H1 (cell line): ENCODE measurements at regions not wholly inside any gene's neighbourhood (a gene's known extent, or its start where the extent isn't known, plus 50 kb on each side); places are given as distances from the start of the nearest gene placed in this dataset.

ENCODE experiments used
- CTCF ChIA-PET: fragments of 300-600 bp; sonication (Branson Sonifier 250); formaldehyde crosslinking; loops from one replicate; lab custom pipeline; 2021; ENCODE audit not compliant: partially characterized antibody; lab: Charles Lee
- POLR2A ChIA-PET: fragments of 300-600 bp; sonication (Branson Sonifier 250); formaldehyde crosslinking; loops from one replicate; lab custom pipeline; 2021; ENCODE audit warnings: inconsistent platforms; ENCODE audit not compliant: partially characterized antibody; lab: Charles Lee
- DNase-seq, 2 experiments: peaks; one replicate each; pipeline versions ENCODE4 v3.0.0 to v3.0.0-alpha.2; 2010 to 2022; ENCODE audit warnings: low spot score in 2 of 2, low read depth in 1 of 2, mixed read lengths in 1 of 2
- FAIRE-seq: peaks from 2 replicates; lab custom pipeline; 2011; peaks lifted over from hg19 to GRCh38; lab: Jason Lieb, UNC
- H2AFZ ChIP-seq: 2 replicates; pipeline ENCODE4 v1.8.1; 2012; ENCODE audit warnings: low read length, inconsistent platforms
- H2AK5ac ChIP-seq: 2 replicates; pipeline ENCODE4 v1.6.1; 2013; ENCODE audit warnings: low read depth, low read length
- H2BK120ac ChIP-seq: replicated peaks from 2 replicates; pipeline ENCODE3; 2013; ENCODE audit warnings: low read depth, low read length, inconsistent platforms
- H2BK12ac ChIP-seq: 2 replicates; pipeline ENCODE4 v1.6.1; 2013; ENCODE audit warnings: low read depth, low read length
- H2BK15ac ChIP-seq: 2 replicates; pipeline ENCODE4 v1.6.1; 2013; ENCODE audit warnings: low read length
- H2BK20ac ChIP-seq: 2 replicates; pipeline ENCODE4 v1.6.1; 2013; ENCODE audit warnings: low read length
- H2BK5ac ChIP-seq: 2 replicates; pipeline ENCODE4 v1.6.1; 2013; ENCODE audit warnings: low read depth, low read length
- H3K14ac ChIP-seq: 2 replicates; pipeline ENCODE4 v1.6.1; 2013; ENCODE audit warnings: inconsistent platforms; ENCODE audit not compliant: insufficient read length
- H3K18ac ChIP-seq: 2 replicates; pipeline ENCODE4 v1.6.1; 2013; ENCODE audit warnings: low read length; ENCODE audit errors: extremely low read depth
- H3K23ac ChIP-seq: 2 replicates; pipeline ENCODE4 v1.6.1; 2013; ENCODE audit warnings: inconsistent platforms; ENCODE audit not compliant: insufficient read length
- H3K23me2 ChIP-seq: 2 replicates; pipeline ENCODE4 v1.6.1; 2013; ENCODE audit warnings: low read depth, low read length
- H3K27ac ChIP-seq: 2 replicates; pipeline ENCODE4 v1.6.1; 2011; ENCODE audit warnings: low read depth, low read length, inconsistent platforms
- H3K27me3 ChIP-seq, 4 experiments: replicated peaks in 1 of 4; 1 replicate in 1 of 4; 2 replicates in 3 of 4; pipeline versions ENCODE4 v1.6.1 to v1.8.1; 2011 to 2013; ENCODE audit warnings: low read length in 3 of 4, mild to moderate bottlenecking in 3 of 4, inconsistent platforms in 2 of 4, mixed read lengths in 2 of 4, moderate library complexity in 1 of 4; ENCODE audit not compliant: control insufficient read depth in 3 of 4, insufficient read depth in 3 of 4; ENCODE audit errors: extremely low read depth in 1 of 4
- H3K36me3 ChIP-seq, 4 experiments: 2 replicates each; pipeline versions ENCODE4 v1.6.1 to v1.8.1; 2011 to 2013; ENCODE audit warnings: mild to moderate bottlenecking in 4 of 4, low read length in 3 of 4, moderate library complexity in 2 of 4, control low read depth in 1 of 4, inconsistent platforms in 1 of 4; ENCODE audit not compliant: insufficient read depth in 4 of 4, control insufficient read depth in 2 of 4
- H3K4ac ChIP-seq: replicated peaks from 2 replicates; pipeline ENCODE3; 2013; ENCODE audit warnings: low read length, low read depth, mixed read lengths, inconsistent platforms; ENCODE audit not compliant: insufficient read length
- H3K4me1 ChIP-seq, 4 experiments: replicated peaks in 1 of 4; 1 replicate in 1 of 4; 2 replicates in 3 of 4; pipeline versions ENCODE4 v1.6.1 to v1.8.1; 2011 to 2013; ENCODE audit warnings: low read length in 3 of 4, inconsistent platforms in 2 of 4, mixed read lengths in 1 of 4; ENCODE audit not compliant: insufficient read depth in 4 of 4, control insufficient read depth in 3 of 4
- H3K4me2 ChIP-seq, 2 experiments: 2 replicates each; pipeline versions ENCODE4 v1.6.1 to v1.8.1; 2011 to 2013; ENCODE audit warnings: low read depth in 2 of 2, low read length in 2 of 2, control low read depth in 1 of 2, inconsistent platforms in 1 of 2, mild to moderate bottlenecking in 1 of 2; ENCODE audit not compliant: insufficient read depth in 1 of 2
- H3K4me3 ChIP-seq, 4 experiments: fragments of 200-600, 300-600 bp in 1 of 4; sonication (generic), shearing (Covaris generic), sonication (Bioruptor Twin) in 1 of 4; 2 replicates each; pipeline versions ENCODE4 v1.5.1 to v1.8.1; 2011 to 2016; ENCODE audit warnings: low read length in 4 of 4, low read depth in 3 of 4, control low read depth in 2 of 4, inconsistent platforms in 2 of 4, mild to moderate bottlenecking in 2 of 4, mixed read lengths in 1 of 4, moderate library complexity in 1 of 4; ENCODE audit not compliant: insufficient read depth in 2 of 4; ENCODE audit errors: extremely low read depth in 1 of 4
- H3K56ac ChIP-seq: replicated peaks from 2 replicates; pipeline ENCODE3; 2013; ENCODE audit warnings: low read depth, mild to moderate bottlenecking, mixed read lengths, low read length, inconsistent platforms; ENCODE audit not compliant: insufficient read length
- H3K79me1 ChIP-seq: 2 replicates; pipeline ENCODE4 v1.6.1; 2013; ENCODE audit warnings: low read depth, low read length, control low read depth
- H3K79me2 ChIP-seq, 2 experiments: 2 replicates each; pipeline versions ENCODE4 v1.6.1 to v1.8.1; 2012 to 2013; ENCODE audit warnings: low read length in 2 of 2, mild to moderate bottlenecking in 2 of 2, inconsistent platforms in 1 of 2; ENCODE audit not compliant: insufficient read depth in 2 of 2, control insufficient read depth in 1 of 2
- H3K9ac ChIP-seq, 4 experiments: replicated peaks in 1 of 4; 1 replicate in 1 of 4; 2 replicates in 3 of 4; pipeline versions ENCODE4 v1.6.1 to v1.8.1; 2011 to 2013; ENCODE audit warnings: low read depth in 3 of 4, low read length in 3 of 4, control low read depth in 2 of 4, mild to moderate bottlenecking in 2 of 4, moderate library complexity in 2 of 4, inconsistent platforms in 1 of 4; ENCODE audit errors: extremely low read depth in 1 of 4
- H3K9me3 ChIP-seq, 2 experiments: 2 replicates each; pipeline versions ENCODE4 v1.6.1 to v1.8.1; 2012 to 2013; ENCODE audit warnings: mild to moderate bottlenecking in 2 of 2, moderate library complexity in 2 of 2, control low read depth in 1 of 2, inconsistent platforms in 1 of 2, low read depth in 1 of 2, low read length in 1 of 2, mixed read lengths in 1 of 2; ENCODE audit not compliant: insufficient read depth in 2 of 2
- H4K20me1 ChIP-seq, 2 experiments: replicated peaks in 1 of 2; 2 replicates each; pipeline versions ENCODE3 to v1.8.1; 2011 to 2013; ENCODE audit warnings: inconsistent platforms in 2 of 2, low read length in 2 of 2, mild to moderate bottlenecking in 1 of 2; ENCODE audit not compliant: insufficient read depth in 2 of 2, control insufficient read depth in 1 of 2
- H4K5ac ChIP-seq: 2 replicates; pipeline ENCODE4 v1.6.1; 2013; ENCODE audit warnings: low read length, low read depth, mixed read lengths, inconsistent platforms; ENCODE audit not compliant: insufficient read length
- H4K8ac ChIP-seq: 2 replicates; pipeline ENCODE4 v1.8.0; 2013; ENCODE audit warnings: mild to moderate bottlenecking, moderate library complexity, low read length, inconsistent platforms; ENCODE audit not compliant: insufficient read depth; ENCODE audit errors: extremely low read depth
- H4K91ac ChIP-seq: replicated peaks from 2 replicates; pipeline ENCODE3; 2013; ENCODE audit warnings: low read length, mixed read lengths, inconsistent platforms; ENCODE audit not compliant: insufficient read length
- BCL11A ChIP-seq, 2 experiments: IDR thresholded peaks; one replicate each; pipeline ENCODE4 v1.6.1; 2011; ENCODE audit warnings: low read depth in 2 of 2, low read length in 2 of 2, mild to moderate bottlenecking in 2 of 2
- EGR1 ChIP-seq: IDR thresholded peaks from 2 replicates; pipeline ENCODE4 v1.6.1; 2011; ENCODE audit warnings: low read depth, low read length, borderline replicate concordance
- EP300 ChIP-seq, 2 experiments: IDR thresholded peaks; 1 replicate in 1 of 2; 2 replicates in 1 of 2; pipeline ENCODE4 v1.6.1; 2011 to 2012; ENCODE audit warnings: low read depth in 2 of 2, low read length in 2 of 2, mild to moderate bottlenecking in 2 of 2, borderline replicate concordance in 1 of 2, inconsistent platforms in 1 of 2, moderate library complexity in 1 of 2
- NANOG ChIP-seq: IDR thresholded peaks from 2 replicates; pipeline ENCODE4 v1.6.1; 2011; ENCODE audit warnings: low read length, low read depth, mild to moderate bottlenecking, inconsistent platforms; ENCODE audit not compliant: insufficient read depth, poor library complexity, severe bottlenecking
- RAD21 ChIP-seq, 2 experiments: IDR thresholded peaks in 1 of 2; conservative IDR thresholded peaks in 1 of 2; 2 replicates each; pipeline ENCODE4 v1.6.1; 2011; ENCODE audit warnings: low read depth in 2 of 2, low read length in 2 of 2, improper control_type of control experiment in 1 of 2, inconsistent platforms in 1 of 2, mild to moderate bottlenecking in 1 of 2, moderate library complexity in 1 of 2
- SIRT6 ChIP-seq: IDR thresholded peaks from one replicate; pipeline ENCODE4 v1.7.1; 2012; ENCODE audit warnings: low read length, inconsistent platforms
- TAF1 ChIP-seq: IDR thresholded peaks from 2 replicates; pipeline ENCODE4 v1.6.1; 2011; ENCODE audit warnings: mild to moderate bottlenecking, low read depth, low read length
- ZNF274 ChIP-seq: IDR thresholded peaks from 2 replicates; pipeline ENCODE4 v1.7.0; 2012; ENCODE audit warnings: low read length, borderline replicate concordance; ENCODE audit errors: extremely low read depth
- WGBS, 2 experiments: shearing (Covaris generic) in 1 of 2; methylation state at CpG; one replicate each; pipeline versions ENCODE4 v1.1.6 to v1.1.7; 2013 to 2015; ENCODE audit warnings: low lambda C conversion rate in 2 of 2, mixed read lengths in 2 of 2, inconsistent platforms in 1 of 2, low coverage in 1 of 2, missing lambda C conversion rate in 1 of 2; ENCODE audit not compliant: insufficient replicate concordance in 2 of 2, insufficient coverage in 1 of 2, insufficient read length in 1 of 2; ENCODE audit errors: extremely low coverage in 1 of 2, missing lambda C conversion rate in 1 of 2; 5-methylcytosine and 5-hydroxymethylcytosine counted together

DNA sequence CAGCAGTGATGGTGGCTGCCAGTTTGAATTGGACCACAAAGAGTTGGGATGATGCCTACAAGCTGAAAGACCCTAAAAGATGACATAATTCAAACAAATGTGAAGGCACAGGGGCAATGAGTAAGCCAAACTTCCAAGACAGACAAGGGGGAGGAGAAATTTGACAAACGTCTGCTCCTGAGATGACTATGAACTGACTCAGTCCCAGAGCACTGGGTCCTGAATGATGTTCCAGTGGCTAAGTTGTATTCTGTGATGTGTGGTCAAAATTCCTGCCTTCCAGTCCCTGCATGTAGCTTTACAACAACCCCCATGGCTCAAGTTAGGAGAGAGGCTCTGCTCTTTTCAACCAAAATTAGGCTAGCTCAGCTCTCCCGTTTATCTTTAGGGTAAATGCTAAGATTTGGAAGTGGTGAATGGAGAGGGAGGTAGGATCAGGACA is 86.1 kb upstream of the SIRPA start:
- H2AK5ac ChIP-seq: peak overlapping the region; percentile 29; the same call in 1 of the 2 replicates
- no peak overlapping the region for H3K56ac ChIP-seq
- no peak overlapping the region for H2AFZ ChIP-seq
- no peak overlapping the region for H3K4me2 ChIP-seq
- H3K4me3 ChIP-seq: no peak overlapping the region
- H3K18ac ChIP-seq: no peak overlapping the region
- H4K20me1 ChIP-seq: no peaks in the 10 kb centered on the region
- no peak overlapping the region for H4K5ac ChIP-seq
- no peaks in the 10 kb centered on the region for H3K79me2 ChIP-seq
- no peaks in the 10 kb centered on the region for H3K23me2 ChIP-seq
- ChIA-PET CTCF (interaction anchor here (0.9 to 2.0 kb wide), 4 partner anchors 11 to 156 kb away, joined by 3 to 5 read pairs (median 4); no protein-coding TSS in a partner anchor), POLR2A (no interaction called here)
- no peaks in the 10 kb centered on the region for H3K36me3 ChIP-seq
- no peak overlapping the region for H2BK120ac ChIP-seq
- H4K8ac ChIP-seq: no peak overlapping the region
- no peak overlapping the region for H2BK20ac ChIP-seq
- no peak overlapping the region for H3K14ac ChIP-seq
- H3K23ac ChIP-seq: no peak overlapping the region
- WGBS, 2 experiments: 86% methylated on average over 2 of the region's 2 CpGs; no CpG with 5 or more reads in 1 of the 2 experiments
- no peak overlapping the region for H2BK12ac ChIP-seq
- peaks cover 11 to 16% (median 12%) of the 10 kb centered on the region in 4 experiments for H3K4me1 ChIP-seq
- TF ChIP-seq EP300 (IDR thresholded peaks at IDR 0.05; ENCODE audit: borderline replicate concordance in 1 of 2, low read depth in 2 of 2, low read length in 2 of 2) (no peak), TAF1 (no peak), NANOG (no peak), ZNF274 (no peak), BCL11A (IDR thresholded peaks at IDR 0.05; ENCODE audit: low read depth in 2 of 2, low read length in 2 of 2) (no peak), RAD21 (IDR thresholded peaks at IDR 0.05 in 1 of 2, conservative IDR thresholded peaks at IDR 0.05 in 1 of 2; ENCODE audit: low read depth in 2 of 2, low read length in 2 of 2) (no peak), SIRT6 (no peak), EGR1 (no peak)
- no peak overlapping the region for H3K4ac ChIP-seq
- FAIRE-seq (no peak), DNase-seq (no peak)
- peak overlapping the region; percentile 22; the same call in 1 of the 2 replicates for H2BK15ac ChIP-seq
- peaks cover 6 to 11% (median 9%) of the 10 kb centered on the region in 4 experiments for H3K27me3 ChIP-seq
- H3K79me1 ChIP-seq: no peaks in the 10 kb centered on the region
- peak overlapping the region; percentile 19 for H4K91ac ChIP-seq
- H3K27ac ChIP-seq: no peak overlapping the region
- no peak overlapping the region for H3K9ac ChIP-seq
- H2BK5ac ChIP-seq: no peak overlapping the region
- no peaks in the 10 kb centered on the region for H3K9me3 ChIP-seq
